ENCODE measurements at regions not wholly inside any gene's neighbourhood (a gene's known extent, or its start where the extent isn't known, plus 50 kb on each side); places are given as distances from the start of the nearest gene placed in this dataset.
"Not testable (repeated sequence)": the region's sequence is repeated elsewhere in the genome, so short reads cannot be mapped to it uniquely, and the experiment has no call there.

DNA sequence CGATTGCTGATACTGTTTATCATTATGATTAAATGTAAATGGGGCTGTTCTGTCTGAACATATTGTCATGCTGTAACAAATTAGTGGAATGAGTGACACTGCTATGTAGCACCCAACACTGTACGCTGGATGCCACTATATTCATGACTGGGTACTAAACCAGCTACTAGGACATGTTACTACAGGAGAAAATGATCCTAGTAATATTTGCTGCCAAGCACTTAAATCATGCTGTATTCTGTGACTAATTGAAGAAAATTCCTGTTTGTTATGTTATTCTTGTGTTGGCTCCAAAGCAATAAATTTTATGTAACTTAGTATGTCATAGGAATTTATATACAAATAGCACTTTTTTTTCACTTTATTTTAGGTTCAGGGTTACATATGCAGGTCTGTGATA is 804.2 kb downstream of the CENPC start:
- DNase-seq (ENCODE audit: low spot score) = no peak
- intact Hi-C loops (cut with micrococcal nuclease; ENCODE audit: unreplicated experiment) = no loop called here
- no peak overlapping the region for H3K4me3 ChIP-seq (ENCODE audit: low read depth, low read length, poor library complexity, severe bottlenecking)
- POLR2A ChIA-PET (ENCODE audit: low non-redundant PET) = no interaction called here
- TF ChIP-seq EZH2 (IDR thresholded peaks at IDR 0.05; ENCODE audit: borderline replicate concordance, low read depth, low read length, poor library complexity, severe bottlenecking) = no peak
- TF ChIP-seq, protein P1, sequence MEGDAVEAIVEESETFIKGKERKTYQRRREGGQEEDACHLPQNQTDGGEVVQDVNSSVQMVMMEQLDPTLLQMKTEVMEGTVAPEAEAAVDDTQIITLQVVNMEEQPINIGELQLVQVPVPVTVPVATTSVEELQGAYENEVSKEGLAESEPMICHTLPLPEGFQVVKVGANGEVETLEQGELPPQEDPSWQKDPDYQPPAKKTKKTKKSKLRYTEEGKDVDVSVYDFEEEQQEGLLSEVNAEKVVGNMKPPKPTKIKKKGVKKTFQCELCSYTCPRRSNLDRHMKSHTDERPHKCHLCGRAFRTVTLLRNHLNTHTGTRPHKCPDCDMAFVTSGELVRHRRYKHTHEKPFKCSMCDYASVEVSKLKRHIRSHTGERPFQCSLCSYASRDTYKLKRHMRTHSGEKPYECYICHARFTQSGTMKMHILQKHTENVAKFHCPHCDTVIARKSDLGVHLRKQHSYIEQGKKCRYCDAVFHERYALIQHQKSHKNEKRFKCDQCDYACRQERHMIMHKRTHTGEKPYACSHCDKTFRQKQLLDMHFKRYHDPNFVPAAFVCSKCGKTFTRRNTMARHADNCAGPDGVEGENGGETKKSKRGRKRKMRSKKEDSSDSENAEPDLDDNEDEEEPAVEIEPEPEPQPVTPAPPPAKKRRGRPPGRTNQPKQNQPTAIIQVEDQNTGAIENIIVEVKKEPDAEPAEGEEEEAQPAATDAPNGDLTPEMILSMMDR (conservative IDR thresholded peaks at IDR 0.05; ENCODE audit: low read depth, low read length) = no peak
- H3K4me1 ChIP-seq (ENCODE audit: insufficient read depth, low read length, poor library complexity, severe bottlenecking) = no peaks in the 10 kb centered on the region
- H3K27me3 ChIP-seq (replicated peaks; ENCODE audit: insufficient read depth, low read depth, low read length, poor library complexity) = no peaks in the 10 kb centered on the region
- H3K27ac ChIP-seq (ENCODE audit: low read depth, low read length, poor library complexity, severe bottlenecking) = no peak overlapping the region
- BruUV-seq (replicated peaks) = no TSS peak
- no peaks in the 10 kb centered on the region for H3K9me3 ChIP-seq (ENCODE audit: low read depth, low read length, poor library complexity, severe bottlenecking)
- CTCF ChIA-PET = no interaction called here
- no peaks in the 10 kb centered on the region for H3K36me3 ChIP-seq (ENCODE audit: insufficient read depth, low read length, poor library complexity, severe bottlenecking)

DNA sequence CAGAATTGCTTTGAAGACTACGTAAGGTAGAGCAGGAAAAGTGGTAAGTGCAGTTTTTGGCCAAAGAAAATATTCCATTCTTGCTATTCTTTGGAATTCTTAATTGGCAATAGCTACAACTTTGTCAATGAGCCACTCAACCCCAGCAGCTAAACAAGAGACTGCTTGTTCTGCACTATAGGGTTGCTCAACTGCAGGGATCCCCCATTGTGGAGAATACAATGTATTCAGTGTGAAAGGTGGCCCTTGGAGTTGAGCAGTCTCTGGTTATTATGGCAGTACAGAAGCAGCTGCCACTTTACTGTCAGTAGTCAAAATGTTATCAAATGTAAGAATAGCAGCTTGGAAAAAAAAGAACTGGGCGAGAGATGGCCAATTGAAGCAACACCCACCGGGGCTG is 808.7 kb downstream of the CENPC start:
- intact Hi-C loops (cut with micrococcal nuclease; ENCODE audit: unreplicated experiment) = no loop called here
- BruUV-seq (replicated peaks) = no TSS peak
- H3K9me3 ChIP-seq (ENCODE audit: low read depth, low read length, poor library complexity, severe bottlenecking) = no peaks in the 10 kb centered on the region
- POLR2A ChIA-PET (ENCODE audit: low non-redundant PET) = no interaction called here
- TF ChIP-seq EZH2 (IDR thresholded peaks at IDR 0.05; ENCODE audit: borderline replicate concordance, low read depth, low read length, poor library complexity, severe bottlenecking) = no peak
- TF ChIP-seq, protein P1 (conservative IDR thresholded peaks at IDR 0.05; ENCODE audit: low read depth, low read length) = no peak
- no peaks in the 10 kb centered on the region for H3K27me3 ChIP-seq (replicated peaks; ENCODE audit: insufficient read depth, low read depth, low read length, poor library complexity)
- H3K27ac ChIP-seq (ENCODE audit: low read depth, low read length, poor library complexity, severe bottlenecking) = no peak overlapping the region
- CTCF ChIA-PET = no interaction called here
- no peaks in the 10 kb centered on the region for H3K4me1 ChIP-seq (ENCODE audit: insufficient read depth, low read length, poor library complexity, severe bottlenecking)
- no peaks in the 10 kb centered on the region for H3K36me3 ChIP-seq (ENCODE audit: insufficient read depth, low read length, poor library complexity, severe bottlenecking)
- H3K4me3 ChIP-seq (ENCODE audit: low read depth, low read length, poor library complexity, severe bottlenecking) = no peak overlapping the region
- peak; percentile 2 for DNase-seq (ENCODE audit: low spot score)

DNA sequence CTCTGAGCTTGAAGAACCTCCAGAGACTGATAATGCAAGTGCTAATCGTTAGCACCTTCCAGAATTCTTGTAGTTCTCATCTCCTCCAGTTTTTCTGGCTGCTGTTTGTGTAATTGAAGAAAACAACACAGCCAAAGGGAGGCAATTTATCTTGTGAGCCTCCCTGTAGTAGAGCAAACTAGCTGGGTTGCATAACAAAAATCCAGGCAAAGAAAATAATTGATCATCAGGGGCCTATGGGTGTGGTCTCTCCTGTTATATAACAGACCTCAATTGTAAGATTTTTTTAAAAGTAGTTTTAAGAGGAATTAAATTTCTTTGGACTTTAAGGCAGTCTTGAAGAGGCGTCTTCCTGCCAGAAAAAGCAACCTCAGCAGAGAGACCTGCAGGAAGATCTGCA is 817.0 kb downstream of the CENPC start:
- no peak for TF ChIP-seq EZH2 (IDR thresholded peaks at IDR 0.05; ENCODE audit: borderline replicate concordance, low read depth, low read length, poor library complexity, severe bottlenecking)
- TF ChIP-seq, protein P1 (conservative IDR thresholded peaks at IDR 0.05; ENCODE audit: low read depth, low read length) = no peak
- intact Hi-C loops (cut with micrococcal nuclease; ENCODE audit: unreplicated experiment) = no loop called here
- H3K4me1 ChIP-seq (ENCODE audit: insufficient read depth, low read length, poor library complexity, severe bottlenecking) = no peaks in the 10 kb centered on the region
- no peaks in the 10 kb centered on the region for H3K27me3 ChIP-seq (replicated peaks; ENCODE audit: insufficient read depth, low read depth, low read length, poor library complexity)
- CTCF ChIA-PET = no interaction called here
- no peaks in the 10 kb centered on the region for H3K9me3 ChIP-seq (ENCODE audit: low read depth, low read length, poor library complexity, severe bottlenecking)
- no peaks in the 10 kb centered on the region for H3K36me3 ChIP-seq (ENCODE audit: insufficient read depth, low read length, poor library complexity, severe bottlenecking)
- no TSS peak for BruUV-seq (replicated peaks)
- no peak overlapping the region for H3K27ac ChIP-seq (ENCODE audit: low read depth, low read length, poor library complexity, severe bottlenecking)
- no peak overlapping the region for H3K4me3 ChIP-seq (ENCODE audit: low read depth, low read length, poor library complexity, severe bottlenecking)
- POLR2A ChIA-PET (ENCODE audit: low non-redundant PET) = no interaction called here
- DNase-seq (ENCODE audit: low spot score) = no peak

DNA sequence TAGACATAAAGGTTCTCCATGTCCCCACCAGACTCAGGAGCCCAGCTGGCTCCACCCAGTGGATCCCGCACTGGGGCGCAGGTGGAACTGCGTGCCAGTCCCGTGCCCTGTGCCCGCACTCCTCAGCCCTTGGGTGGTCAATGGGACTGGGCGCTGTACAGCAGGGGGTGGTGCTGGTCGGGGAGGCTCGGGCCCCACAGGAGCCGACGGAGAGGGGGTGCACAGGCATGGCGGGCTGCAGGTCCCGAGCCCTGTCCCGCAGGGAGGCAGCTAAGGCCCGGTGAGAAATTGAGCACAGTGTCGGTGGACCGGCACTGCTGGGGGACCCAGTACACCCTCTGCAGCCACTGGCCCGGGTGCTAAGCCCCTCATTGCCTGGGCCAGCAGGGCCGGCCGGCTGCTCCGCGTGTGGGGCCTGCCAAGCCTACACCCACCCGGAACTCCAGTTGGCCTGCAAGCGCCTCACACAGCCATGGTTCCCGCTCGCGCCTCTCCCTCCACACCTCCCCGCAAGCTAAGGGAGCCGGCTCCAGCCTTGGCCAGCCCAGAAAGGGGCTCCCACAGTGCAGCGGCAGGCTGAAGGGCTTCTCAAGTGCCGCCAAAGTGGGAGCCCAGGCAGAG is 832.9 kb downstream of the CENPC start:
- BruUV-seq (replicated peaks); POLR2A ChIA-PET (ENCODE audit: low non-redundant PET); CTCF ChIA-PET; H3K36me3 ChIP-seq (ENCODE audit: insufficient read depth, low read length, poor library complexity, severe bottlenecking); H3K4me3 ChIP-seq (ENCODE audit: low read depth, low read length, poor library complexity, severe bottlenecking); H3K9me3 ChIP-seq (ENCODE audit: low read depth, low read length, poor library complexity, severe bottlenecking); H3K27ac ChIP-seq (ENCODE audit: low read depth, low read length, poor library complexity, severe bottlenecking); H3K27me3 ChIP-seq (replicated peaks; ENCODE audit: insufficient read depth, low read depth, low read length, poor library complexity); H3K4me1 ChIP-seq (ENCODE audit: insufficient read depth, low read length, poor library complexity, severe bottlenecking); intact Hi-C loops (cut with micrococcal nuclease; ENCODE audit: unreplicated experiment); DNase-seq (ENCODE audit: low spot score): not testable (repeated sequence)
